GM23338 (cell line): ENCODE measurements at regions not wholly inside any gene's neighbourhood (a gene's known extent, or its start where the extent isn't known, plus 50 kb on each side); places are given as distances from the start of the nearest gene placed in this dataset.
"Not testable (repeated sequence)": the region's sequence is repeated elsewhere in the genome, so short reads cannot be mapped to it uniquely, and the experiment has no call there.

Experiments
- ATAC-seq: fragments of 200-7000 bp; cut with Tn5 transposase; 3 replicates; pipeline ENCODE4 v1.9.1; 2020
- DNase-seq: peaks from one replicate; pipeline ENCODE4 v3.0.0-alpha.2; 2015; ENCODE audit warnings: low spot score
- H2AFZ ChIP-seq: fragments of 200-600 bp; sonication (generic); 2 replicates; pipeline ENCODE4 v1.8.0; 2016; ENCODE audit warnings: antibody characterized with exemption, mild to moderate bottlenecking, moderate library complexity
- H3F3A ChIP-seq: fragments of 200-600 bp; sonication (generic); replicated peaks from 2 replicates; pipeline ENCODE4 v1.8.0; 2017; ENCODE audit warnings: antibody characterized with exemption, mixed run types, low read depth
- H3K27ac ChIP-seq: fragments of 200-600 bp; sonication (generic); 2 replicates; pipeline ENCODE4 v1.6.1; 2016; ENCODE audit warnings: low read depth
- H3K27me3 ChIP-seq: fragments of 200-600 bp; sonication (generic); 2 replicates; pipeline ENCODE4 v1.8.0; 2016; ENCODE audit warnings: mild to moderate bottlenecking, mixed run types, moderate library complexity; ENCODE audit not compliant: insufficient read depth
- H3K36me3 ChIP-seq: fragments of 200-600 bp; sonication (generic); 2 replicates; pipeline ENCODE4 v1.8.0; 2016; ENCODE audit warnings: mild to moderate bottlenecking; ENCODE audit not compliant: insufficient read depth
- H3K4me1 ChIP-seq: fragments of 200-600 bp; sonication (generic); 2 replicates; pipeline ENCODE4 v1.8.0; 2016; ENCODE audit warnings: mild to moderate bottlenecking, moderate library complexity; ENCODE audit not compliant: insufficient read depth
- H3K4me2 ChIP-seq: fragments of 200-600 bp; sonication (generic); 2 replicates; pipeline ENCODE4 v1.7.1; 2017; ENCODE audit warnings: mixed run types
- H3K4me3 ChIP-seq: fragments of 200-600 bp; sonication (generic); 2 replicates; pipeline ENCODE4 v1.6.1; 2016; ENCODE audit warnings: mixed run types
- H3K79me2 ChIP-seq: fragments of 200-600 bp; sonication (generic); replicated peaks from 2 replicates; pipeline ENCODE4 v1.8.0; 2017; ENCODE audit warnings: mild to moderate bottlenecking; ENCODE audit not compliant: insufficient read depth
- H3K9me2 ChIP-seq: fragments of 200-600 bp; sonication (generic); 2 replicates; pipeline ENCODE4 v1.8.0; 2017; ENCODE audit not compliant: insufficient read depth
- H4K20me1 ChIP-seq: fragments of 200-600 bp; sonication (generic); replicated peaks from 2 replicates; pipeline ENCODE4 v1.8.0; 2017; ENCODE audit warnings: mild to moderate bottlenecking; ENCODE audit not compliant: insufficient read depth
- H3K27ac Mint-ChIP-seq: 2 replicates; pipeline ENCODE4 v1.8.0; 2020; ENCODE audit warnings: inconsistent platforms, mild to moderate bottlenecking, moderate library complexity, mixed read lengths
- H3K27me3 Mint-ChIP-seq: 3 replicates; pipeline ENCODE4 v1.8.0; 2022; ENCODE audit warnings: low read depth, mild to moderate bottlenecking, moderate library complexity, mixed read lengths, inconsistent platforms; ENCODE audit not compliant: insufficient read depth, poor library complexity
- H3K36me3 Mint-ChIP-seq: 3 replicates; pipeline ENCODE4 v1.8.0; 2021; ENCODE audit warnings: low read depth, mild to moderate bottlenecking, inconsistent platforms, moderate library complexity, mixed read lengths
- H3K4me1 Mint-ChIP-seq: 3 replicates; pipeline ENCODE4 v1.8.0; 2020; ENCODE audit warnings: mild to moderate bottlenecking, inconsistent platforms, mixed read lengths
- H3K4me3 Mint-ChIP-seq: 3 replicates; pipeline ENCODE4 v1.8.0; 2021; ENCODE audit warnings: moderate library complexity, mild to moderate bottlenecking, inconsistent platforms, mixed read lengths
- H3K9me3 Mint-ChIP-seq: 3 replicates; pipeline ENCODE4 v1.8.0; 2020; ENCODE audit warnings: moderate library complexity, mild to moderate bottlenecking, inconsistent platforms, mixed read lengths
- CREB1 ChIP-seq: fragments of 250-450 bp; sonication (Bioruptor Pico); IDR thresholded peaks from 2 replicates; pipeline ENCODE4 v1.5.0; 2020; ENCODE audit warnings: low read depth, mild to moderate bottlenecking, moderate library complexity
- CTCF ChIP-seq, 2 experiments: fragments of 200-600 bp in 1 of 2; sonication (generic) in 1 of 2; conservative IDR thresholded peaks; 2 replicates each; pipeline versions ENCODE4 v1.5.1 to v1.6.1; 2016 to 2017; ENCODE audit warnings: antibody characterized with exemption in 2 of 2, low read depth in 2 of 2, mild to moderate bottlenecking in 2 of 2, moderate library complexity in 1 of 2
- ETS1 ChIP-seq: IDR thresholded peaks from 2 replicates; pipeline ENCODE4 v1.6.1; 2016; ENCODE audit warnings: antibody characterized with exemption
- EZH2 ChIP-seq: fragments of 200-600 bp; sonication (generic); IDR thresholded peaks from one replicate; pipeline ENCODE4 v1.8.0; 2017; ENCODE audit warnings: antibody characterized with exemption, mild to moderate bottlenecking, low read depth; ENCODE audit not compliant: unreplicated experiment
- EZH2phosphoT487 ChIP-seq: fragments of 200-600 bp; sonication (generic); IDR thresholded peaks from one replicate; pipeline ENCODE4 v1.8.1; 2018; ENCODE audit warnings: antibody characterized with exemption; ENCODE audit not compliant: unreplicated experiment
- JUNB ChIP-seq: IDR thresholded peaks from one replicate; pipeline ENCODE4 v1.6.1; 2016; ENCODE audit warnings: antibody characterized with exemption; ENCODE audit not compliant: unreplicated experiment
- NANOG ChIP-seq: IDR thresholded peaks from 2 replicates; pipeline ENCODE4 v1.6.1; 2016; ENCODE audit warnings: antibody characterized with exemption, borderline replicate concordance
- POLR2AphosphoS5 ChIP-seq: IDR thresholded peaks from 2 replicates; pipeline ENCODE4 v1.6.1; 2016; ENCODE audit warnings: antibody characterized with exemption, low read depth
- REST ChIP-seq: IDR thresholded peaks from one replicate; pipeline ENCODE4 v1.6.1; 2018; ENCODE audit warnings: antibody characterized with exemption; ENCODE audit not compliant: unreplicated experiment
- STAT1 ChIP-seq: IDR thresholded peaks from one replicate; pipeline ENCODE4 v1.6.1; 2016; ENCODE audit warnings: antibody characterized with exemption; ENCODE audit not compliant: unreplicated experiment
- ZNF462 ChIP-seq: fragments of 250-450 bp; sonication (Bioruptor Pico); IDR thresholded peaks from 2 replicates; pipeline ENCODE4 v1.5.0; 2020; ENCODE audit warnings: mild to moderate bottlenecking, moderate library complexity

- H3K27me3 Mint-ChIP-seq, H3K27ac Mint-ChIP-seq, ATAC-seq, H3K4me3 ChIP-seq, DNase-seq, H3K4me2 ChIP-seq, H3K79me2 ChIP-seq, H2AFZ ChIP-seq, H4K20me1 ChIP-seq, H3K4me3 Mint-ChIP-seq, H3K27ac ChIP-seq, H3F3A ChIP-seq, H3K36me3 ChIP-seq, H3K27me3 ChIP-seq, H3K4me1 ChIP-seq, H3K4me1 Mint-ChIP-seq, H3K36me3 Mint-ChIP-seq, H3K9me2 ChIP-seq: not testable (repeated sequence)
- peaks cover 24% of the 10 kb centered on the region for H3K9me3 Mint-ChIP-seq
These were observed 189.6 kb upstream of the CXorf51B start for GRCh38 chrX:146619943-146620342.

DNA sequence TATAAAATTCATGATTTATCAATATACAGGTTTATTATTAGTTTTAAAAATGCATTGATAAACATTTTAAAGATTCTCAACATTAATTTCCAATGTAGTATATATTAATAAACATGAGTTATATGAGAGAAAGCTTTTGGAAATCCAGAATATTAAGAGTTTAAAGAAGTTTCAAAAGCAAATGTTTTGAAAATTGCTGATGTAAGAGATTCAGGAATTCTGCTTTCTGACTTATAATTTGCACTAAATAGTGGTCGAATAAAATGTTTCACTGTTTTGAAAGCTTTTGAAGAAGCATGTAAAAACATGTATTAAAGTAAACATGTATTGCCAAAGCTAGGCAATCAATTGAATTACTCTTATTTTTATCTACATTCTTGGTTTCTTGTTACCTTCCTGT, 151.2 kb upstream of the CXorf51B start:
- DNase-seq (no peak), ATAC-seq (no peak)
- Mint-ChIP-seq H3K4me1 (no peaks in the 10 kb centered on the region), H3K27ac (no peak overlapping the region), H3K27me3 (peaks cover 3% of the 10 kb centered on the region), H3K4me3 (no peak overlapping the region), H3K9me3 (peaks cover 57% of the 10 kb centered on the region), H3K36me3 (peaks cover 4% of the 10 kb centered on the region; the same call in 2 of the 3 replicates)
- no peak overlapping the region for H3K4me3 ChIP-seq
- H3K79me2 ChIP-seq: no peaks in the 10 kb centered on the region
- H3K9me2 ChIP-seq: no peaks in the 10 kb centered on the region
- H3K4me2 ChIP-seq: no peak overlapping the region
- H4K20me1 ChIP-seq: no peaks in the 10 kb centered on the region
- H3K27ac ChIP-seq: no peak overlapping the region
- no peaks in the 10 kb centered on the region for H3K4me1 ChIP-seq
- H3F3A ChIP-seq: no peaks in the 10 kb centered on the region
- H3K27me3 ChIP-seq: no peaks in the 10 kb centered on the region
- no peak overlapping the region for H2AFZ ChIP-seq
- no peaks in the 10 kb centered on the region for H3K36me3 ChIP-seq
- TF ChIP-seq NANOG (no peak), JUNB (no peak), CREB1 (CRISPR knock-in tag) (no peak), EZH2 (no peak), POLR2AphosphoS5 (no peak), ETS1 (no peak), ZNF462 (CRISPR knock-in tag) (no peak), STAT1 (no peak), EZH2phosphoT487 (no peak), REST (no peak), CTCF (conservative IDR thresholded peaks at IDR 0.05; ENCODE audit: low read depth in 2 of 2) (no peak)
